ENCODE measurements at regions not wholly inside any gene's neighbourhood (a gene's known extent, or its start where the extent isn't known, plus 50 kb on each side); places are given as distances from the start of the nearest gene placed in this dataset.

DNA sequence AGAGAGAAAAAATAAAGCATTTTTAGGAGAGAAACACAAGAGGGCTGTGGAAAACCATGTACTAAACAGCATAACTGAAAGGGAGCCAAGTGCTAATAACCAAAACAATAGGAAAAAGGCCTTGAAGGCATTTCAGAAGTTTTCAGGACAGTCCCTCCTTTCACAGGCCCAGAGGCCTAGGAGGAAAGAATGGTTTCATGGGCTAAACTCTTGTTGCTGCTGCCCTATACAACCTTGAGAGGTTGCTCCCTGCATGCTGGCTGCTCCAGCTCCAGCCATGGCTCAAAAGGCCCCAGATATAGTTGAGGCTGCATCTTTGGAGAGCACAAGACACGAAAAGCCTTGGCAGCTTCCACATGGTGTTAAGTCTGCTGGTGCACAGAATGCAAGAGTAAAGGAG, 267.4 kb upstream of the LRP1B start:
- Histone ChIP-seq H2BK12ac (ENCODE audit: insufficient read length, low read depth, low read length) (no peak overlapping the region), H3K56ac (ENCODE audit: insufficient read length, low read depth, low read length) (no peak overlapping the region), H3K27me3 (ENCODE audit: insufficient read depth, low read length) (no peaks in the 10 kb centered on the region), H2BK15ac (ENCODE audit: low read depth, low read length) (no peak overlapping the region), H3K4ac (ENCODE audit: low read depth, low read length) (no peak overlapping the region), H4K91ac (ENCODE audit: insufficient read length, low read depth, low read length) (no peak overlapping the region), H3K79me2 (ENCODE audit: insufficient read depth, low read length) (no peaks in the 10 kb centered on the region), H4K5ac (ENCODE audit: insufficient read length, low read depth, low read length) (no peak overlapping the region), H3K18ac (ENCODE audit: insufficient read length, low read depth, low read length) (no peak overlapping the region), H3K79me1 (ENCODE audit: insufficient read depth, low read depth, low read length, poor library complexity, severe bottlenecking) (no peaks in the 10 kb centered on the region), H3K14ac (ENCODE audit: insufficient read depth, low read length) (no peak overlapping the region), H4K8ac (replicated peaks; ENCODE audit: insufficient read length, low read depth, low read length) (no peak overlapping the region), H3K9ac (ENCODE audit: extremely low read depth, insufficient read length, low read length) (no peak overlapping the region), H2AK5ac (ENCODE audit: insufficient read length, low read length) (no peak overlapping the region), H3T11ph (ENCODE audit: low read length) (no peak overlapping the region), H3K23ac (ENCODE audit: insufficient read length, low read depth, low read length) (no peak overlapping the region), H3K9me3 (ENCODE audit: control insufficient read depth, low read depth, low read length) (peaks cover 11% of the 10 kb centered on the region), H2BK5ac (ENCODE audit: insufficient read length, low read length) (no peak overlapping the region), H3K4me1 (ENCODE audit: insufficient read depth, low read length) (no peaks in the 10 kb centered on the region), H2BK20ac (ENCODE audit: low read depth, low read length, poor library complexity, severe bottlenecking) (no peak overlapping the region), H3K27ac (ENCODE audit: insufficient read length, low read depth, low read length) (no peak overlapping the region), H4K20me1 (ENCODE audit: control insufficient read depth, insufficient read depth, insufficient read length) (no peaks in the 10 kb centered on the region), H3K23me2 (ENCODE audit: insufficient read length, low read depth, low read length, poor library complexity, severe bottlenecking) (no peaks in the 10 kb centered on the region), H2AFZ (ENCODE audit: low read length) (no peak overlapping the region), H2BK120ac (ENCODE audit: low read depth, low read length, poor library complexity, severe bottlenecking) (no peak overlapping the region), H3K4me2 (ENCODE audit: insufficient read depth, insufficient read length, low read length) (no peak overlapping the region)
- H3K9me3 Mint-ChIP-seq: peaks cover 35 to 44% of the 10 kb centered on the region in 2 experiments
- TF ChIP-seq CTCF (conservative IDR thresholded peaks at IDR 0.05): no peak
- H3K36me3 Mint-ChIP-seq (ENCODE audit: insufficient read depth in 1 of 3, low read depth in 3 of 3): peaks cover 7 to 20% (median 15%) of the 10 kb centered on the region in 3 experiments; a peak in 4 of 7 replicates
- no CpG with 5 or more reads among the region's 1 CpG for WGBS (ENCODE audit: extremely low coverage, insufficient read length, low lambda C conversion rate)
- no peaks in the 10 kb centered on the region for H3K27me3 Mint-ChIP-seq (ENCODE audit: low read depth)
- H3K4me1 Mint-ChIP-seq: no peaks in the 10 kb centered on the region
- H3K4me3 Mint-ChIP-seq: no peak overlapping the region
- no peak for DNase-seq
- H3K27ac Mint-ChIP-seq: no peak overlapping the region

Measured in H9 (cell line).